C4-2B (cell line): ENCODE measurements at regions not wholly inside any gene's neighbourhood (a gene's known extent, or its start where the extent isn't known, plus 50 kb on each side); places are given as distances from the start of the nearest gene placed in this dataset.

Experiments used
- H3K27ac ChIP-seq: fragments of 450-650 bp; 2 replicates; pipeline ENCODE4 v1.5.1; 2017
- CTCF ChIP-seq: fragments of 450-650 bp; conservative IDR thresholded peaks from 2 replicates; pipeline ENCODE4 v1.5.1; 2017; ENCODE audit warnings: mild to moderate bottlenecking
- ZFX ChIP-seq: fragments of 450-650 bp; IDR thresholded peaks from 2 replicates; pipeline ENCODE4 v1.6.1; 2017

GRCh38 chr1:209042413-209042812, 541.1 kb upstream of the CAMK1G start:
- H3K27ac ChIP-seq: no peak overlapping the region
- TF ChIP-seq ZFX (no peak), CTCF (no peak)

- no peak for TF ChIP-seq ZFX
- no peak for TF ChIP-seq CTCF
- H3K27ac ChIP-seq: no peak overlapping the region
Observed at GRCh38 chr1:209045331-209046057, 538.0 kb upstream of the CAMK1G start.

GRCh38 chr1:209046058-209046417, 537.5 kb upstream of the CAMK1G start:
- TF ChIP-seq ZFX (no peak), CTCF (no peak)
- no peak overlapping the region for H3K27ac ChIP-seq

- H3K27ac ChIP-seq: no peak overlapping the region
- TF ChIP-seq CTCF: no peak
- TF ChIP-seq ZFX: no peak
Observed at GRCh38 chr1:209046935-209047334, 536.6 kb upstream of the CAMK1G start.

GRCh38 chr1:209048941-209049669, 534.4 kb upstream of the CAMK1G start:
- TF ChIP-seq ZFX (no peak), CTCF (no peak)
- H3K27ac ChIP-seq: no peak overlapping the region

GRCh38 chr1:209051570-209051969, 531.9 kb upstream of the CAMK1G start:
- TF ChIP-seq CTCF: no peak
- TF ChIP-seq ZFX: no peak
- no peak overlapping the region for H3K27ac ChIP-seq

GRCh38 chr1:209053587-209053986, 529.9 kb upstream of the CAMK1G start:
- H3K27ac ChIP-seq: no peak overlapping the region
- TF ChIP-seq CTCF (no peak), ZFX (no peak)
